ENCODE measurements at regions not wholly inside any gene's neighbourhood (a gene's known extent, or its start where the extent isn't known, plus 50 kb on each side); places are given as distances from the start of the nearest gene placed in this dataset.

GRCh38 chr2:237222601-237223041 is 136.9 kb downstream of the COPS8 start:
- DNase-seq, result no peak
- Mint-ChIP-seq H3K36me3 (ENCODE audit: low read depth) (no peaks in the 10 kb centered on the region), H3K9me3 (no peaks in the 10 kb centered on the region), H3K4me3 (no peak overlapping the region), H3K27me3 (peaks cover 24% of the 10 kb centered on the region), H3K27ac (no peak overlapping the region), H3K4me1 (peaks cover 9% of the 10 kb centered on the region)
- intact Hi-C loops (cut with micrococcal nuclease), result no loop called here

DNA sequence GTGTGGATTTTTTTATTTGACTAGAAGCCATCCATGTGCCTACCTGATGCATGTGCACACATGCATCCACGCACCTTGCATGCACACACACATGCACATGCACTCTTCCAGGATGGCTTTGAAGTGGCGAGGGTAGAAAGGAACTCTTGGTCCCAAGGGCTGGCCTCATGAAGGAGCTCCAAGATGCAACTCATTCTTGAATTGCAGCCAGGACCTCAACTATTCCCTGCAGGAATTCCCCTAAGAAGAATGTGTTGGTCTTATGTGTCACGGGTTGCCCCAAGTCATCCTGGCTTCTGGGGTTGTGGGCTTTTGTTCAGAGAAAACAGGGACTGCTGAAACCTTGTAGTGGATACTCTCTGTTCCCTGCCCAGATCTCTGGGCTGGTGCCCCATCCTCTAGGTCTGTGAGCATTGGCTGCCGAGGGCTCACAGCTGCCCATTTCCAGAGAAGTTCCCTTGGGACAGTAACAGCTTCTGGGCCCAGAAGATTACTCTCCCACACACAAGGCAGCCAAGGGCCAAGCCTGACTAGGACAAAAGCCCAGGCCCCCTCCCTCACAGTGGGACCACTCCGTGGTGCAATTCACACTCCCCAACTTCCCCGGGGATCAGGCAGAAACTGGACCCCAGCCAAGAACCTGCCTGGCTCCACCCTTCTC is 137.6 kb downstream of the COPS8 start:
- no peak for DNase-seq
- peaks cover 26% of the 10 kb centered on the region for H3K27me3 Mint-ChIP-seq
- H3K4me3 Mint-ChIP-seq, result no peak overlapping the region
- intact Hi-C loops (cut with micrococcal nuclease), result no loop called here
- H3K36me3 Mint-ChIP-seq (ENCODE audit: low read depth), result no peaks in the 10 kb centered on the region
- peaks cover 15% of the 10 kb centered on the region for H3K4me1 Mint-ChIP-seq
- no peaks in the 10 kb centered on the region for H3K9me3 Mint-ChIP-seq
- no peak overlapping the region for H3K27ac Mint-ChIP-seq

DNA sequence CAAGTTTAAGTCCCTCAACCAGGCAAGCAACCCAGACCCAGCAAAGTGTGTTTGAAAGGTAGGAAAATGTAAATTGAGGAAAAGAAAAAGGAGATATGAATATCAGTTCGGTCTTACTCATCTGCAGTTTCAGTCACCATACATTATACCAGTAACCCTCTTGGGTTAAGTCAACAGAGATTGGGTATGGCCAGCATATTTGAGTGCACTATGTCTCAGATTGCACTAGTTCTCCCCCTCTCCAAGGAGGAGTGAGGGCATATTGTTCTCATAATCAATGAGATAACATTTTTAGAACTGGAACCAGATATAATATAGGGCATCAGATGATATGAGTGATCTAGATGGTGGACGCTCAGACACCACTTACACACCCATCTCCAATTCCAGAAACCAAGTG is 141.5 kb downstream of the COPS8 start:
- Mint-ChIP-seq H3K4me3 (no peak overlapping the region), H3K4me1 (peaks cover 15% of the 10 kb centered on the region), H3K27ac (no peak overlapping the region), H3K27me3 (peaks cover 19% of the 10 kb centered on the region), H3K36me3 (ENCODE audit: low read depth) (no peaks in the 10 kb centered on the region), H3K9me3 (peaks cover 1% of the 10 kb centered on the region)
- intact Hi-C loops (cut with micrococcal nuclease), result loop anchor here (5.0 kb wide), 1 partner anchor 70 kb away; no protein-coding TSS in a partner anchor
- no peak for DNase-seq

DNA sequence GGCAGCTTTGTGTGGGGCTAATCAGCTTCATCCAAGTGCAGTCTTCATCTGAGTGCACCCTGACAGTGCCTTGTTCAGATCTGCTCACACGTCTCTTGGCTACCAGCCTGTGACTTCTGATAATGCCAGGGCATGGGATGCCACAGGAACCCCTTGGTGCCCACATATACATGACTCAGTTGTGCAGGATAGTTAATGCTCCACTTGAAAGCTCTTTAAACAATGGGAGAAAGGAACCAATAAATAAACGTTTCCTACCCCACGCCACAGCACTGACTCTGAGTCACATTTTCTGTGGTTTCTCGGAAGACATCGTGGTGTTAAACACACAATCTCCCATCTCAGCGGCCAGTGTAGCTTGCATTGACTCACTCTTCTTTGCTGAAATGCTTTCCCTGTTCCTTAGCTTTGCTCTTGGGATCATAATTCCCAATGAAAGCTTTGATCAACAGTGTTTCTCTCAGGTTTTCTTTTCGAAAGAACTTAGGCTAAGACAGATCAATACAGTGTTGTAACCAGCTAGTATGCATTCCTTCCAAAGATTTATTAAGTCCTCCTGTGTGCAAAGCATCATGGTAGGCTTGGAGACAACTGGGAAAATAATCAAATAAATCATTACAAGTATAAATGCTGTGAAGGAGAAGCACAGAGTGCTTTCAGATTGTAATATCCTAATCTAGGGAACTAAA is 142.0 kb downstream of the COPS8 start:
- H3K9me3 Mint-ChIP-seq, result peaks cover 4% of the 10 kb centered on the region
- peak; percentile 59 for DNase-seq
- H3K4me3 Mint-ChIP-seq, result no peak overlapping the region
- H3K27me3 Mint-ChIP-seq, result peaks cover 20% of the 10 kb centered on the region
- H3K36me3 Mint-ChIP-seq (ENCODE audit: low read depth), result no peaks in the 10 kb centered on the region
- peak overlapping the region; percentile 45 for H3K27ac Mint-ChIP-seq
- H3K4me1 Mint-ChIP-seq, result peaks cover 15% of the 10 kb centered on the region
- intact Hi-C loops (cut with micrococcal nuclease), result loop anchor here (5.0 kb wide), 1 partner anchor 70 kb away; no protein-coding TSS in a partner anchor

- peaks cover 15% of the 10 kb centered on the region for H3K4me1 Mint-ChIP-seq
- intact Hi-C loops (cut with micrococcal nuclease), result loop anchor here (5.0 kb wide), 1 partner anchor 71 kb away; no protein-coding TSS in a partner anchor
- H3K36me3 Mint-ChIP-seq (ENCODE audit: low read depth), result no peaks in the 10 kb centered on the region
- H3K9me3 Mint-ChIP-seq, result peaks cover 4% of the 10 kb centered on the region
- no peak overlapping the region for H3K27ac Mint-ChIP-seq
- no peak for DNase-seq
- H3K4me3 Mint-ChIP-seq, result no peak overlapping the region
- H3K27me3 Mint-ChIP-seq, result peaks cover 19% of the 10 kb centered on the region
Measured at GRCh38 chr2:237228281-237228625, 142.6 kb downstream of the COPS8 start.

GRCh38 chr2:237229905-237230304 is 144.2 kb downstream of the COPS8 start:
- intact Hi-C loops (cut with micrococcal nuclease), result loop anchor here (5.0 kb wide), 1 partner anchor 73 kb away; no protein-coding TSS in a partner anchor
- no peak overlapping the region for H3K4me3 Mint-ChIP-seq
- H3K36me3 Mint-ChIP-seq (ENCODE audit: low read depth), result no peaks in the 10 kb centered on the region
- no peak for DNase-seq
- H3K4me1 Mint-ChIP-seq, result peaks cover 15% of the 10 kb centered on the region
- peaks cover 4% of the 10 kb centered on the region for H3K9me3 Mint-ChIP-seq
- H3K27me3 Mint-ChIP-seq, result peaks cover 17% of the 10 kb centered on the region
- no peak overlapping the region for H3K27ac Mint-ChIP-seq

GRCh38 chr2:237230355-237230754 is 144.7 kb downstream of the COPS8 start:
- Mint-ChIP-seq H3K9me3 (peaks cover 4% of the 10 kb centered on the region), H3K27ac (no peak overlapping the region), H3K4me3 (no peak overlapping the region), H3K36me3 (ENCODE audit: low read depth) (no peaks in the 10 kb centered on the region), H3K4me1 (peaks cover 15% of the 10 kb centered on the region), H3K27me3 (peaks cover 17% of the 10 kb centered on the region)
- no peak for DNase-seq
- intact Hi-C loops (cut with micrococcal nuclease), result no loop called here

GRCh38 chr2:237231593-237231992 is 145.9 kb downstream of the COPS8 start:
- Mint-ChIP-seq H3K36me3 (ENCODE audit: low read depth) (no peaks in the 10 kb centered on the region), H3K27me3 (peaks cover 14% of the 10 kb centered on the region)

GRCh38 chr2:237232166-237232565 is 146.5 kb downstream of the COPS8 start:
- DNase-seq, result no peak
- H3K4me1 Mint-ChIP-seq, result peaks cover 17% of the 10 kb centered on the region
- H3K36me3 Mint-ChIP-seq (ENCODE audit: low read depth), result no peaks in the 10 kb centered on the region
- H3K9me3 Mint-ChIP-seq, result peaks cover 4% of the 10 kb centered on the region
- no peak overlapping the region for H3K27ac Mint-ChIP-seq
- H3K4me3 Mint-ChIP-seq, result no peak overlapping the region
- intact Hi-C loops (cut with micrococcal nuclease), result no loop called here
- H3K27me3 Mint-ChIP-seq, result peaks cover 14% of the 10 kb centered on the region

More at GRCh38 chr2:237231593-237231992, 145.9 kb downstream of the COPS8 start:
- Mint-ChIP-seq H3K4me1 (peaks cover 19% of the 10 kb centered on the region), H3K4me3 (no peak overlapping the region), H3K27ac (no peak overlapping the region), H3K9me3 (peaks cover 4% of the 10 kb centered on the region)
- intact Hi-C loops (cut with micrococcal nuclease), result no loop called here
- no peak for DNase-seq

DNA sequence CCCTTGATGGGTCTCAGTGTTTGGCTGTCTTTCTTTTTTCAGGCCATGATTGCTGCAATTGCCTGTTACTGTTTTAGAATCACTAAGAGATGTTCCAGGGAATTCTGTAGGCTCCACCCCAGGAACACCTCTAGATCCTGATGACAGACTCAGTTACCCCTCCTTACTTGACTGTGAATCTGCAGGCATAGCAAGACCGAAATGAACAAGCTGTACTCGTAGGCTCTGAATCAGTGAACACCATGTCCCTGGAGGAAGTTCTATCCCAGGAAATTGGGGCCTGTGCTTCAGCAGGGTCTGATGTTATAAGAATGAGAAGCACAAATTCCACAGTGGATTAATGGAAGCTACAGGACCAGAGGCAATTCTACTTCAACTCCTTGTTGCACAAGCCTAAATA is 148.6 kb downstream of the COPS8 start:
- Mint-ChIP-seq H3K27ac (no peak overlapping the region), H3K27me3 (peaks cover 9% of the 10 kb centered on the region), H3K36me3 (ENCODE audit: low read depth) (no peaks in the 10 kb centered on the region), H3K9me3 (peaks cover 4% of the 10 kb centered on the region), H3K4me1 (peaks cover 6% of the 10 kb centered on the region), H3K4me3 (no peak overlapping the region)
- intact Hi-C loops (cut with micrococcal nuclease), result no loop called here
- DNase-seq, result no peak

GRCh38 chr2:237235383-237236095 is 149.8 kb downstream of the COPS8 start:
- Mint-ChIP-seq H3K4me3 (no peak overlapping the region), H3K27me3 (peaks cover 6% of the 10 kb centered on the region), H3K9me3 (peaks cover 4% of the 10 kb centered on the region), H3K4me1 (peaks cover 6% of the 10 kb centered on the region), H3K36me3 (ENCODE audit: low read depth) (no peaks in the 10 kb centered on the region), H3K27ac (no peak overlapping the region)
- intact Hi-C loops (cut with micrococcal nuclease), result no loop called here
- DNase-seq, result no peak

DNA sequence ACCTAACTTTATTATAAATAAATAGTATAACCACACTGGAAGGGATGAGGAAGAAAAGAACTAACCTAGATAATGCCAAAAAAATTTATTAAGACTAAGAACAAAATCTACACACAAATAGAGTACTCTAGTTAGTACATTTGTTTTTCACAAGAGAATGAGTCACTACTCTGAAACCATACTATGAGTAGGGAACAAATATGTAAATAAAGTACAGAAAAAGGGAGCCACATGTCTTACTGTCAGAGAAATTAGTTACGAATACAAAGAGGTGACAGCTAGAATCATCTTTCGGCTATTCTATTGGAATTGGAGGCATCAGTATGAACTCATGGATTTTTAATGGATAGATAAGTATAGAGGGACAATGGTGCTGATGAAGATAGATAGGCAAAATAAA is 150.5 kb downstream of the COPS8 start:
- H3K9me3 Mint-ChIP-seq, result peaks cover 8% of the 10 kb centered on the region
- intact Hi-C loops (cut with micrococcal nuclease), result no loop called here
- H3K36me3 Mint-ChIP-seq (ENCODE audit: low read depth), result no peaks in the 10 kb centered on the region
- peaks cover 6% of the 10 kb centered on the region for H3K4me1 Mint-ChIP-seq
- peaks cover 6% of the 10 kb centered on the region for H3K27me3 Mint-ChIP-seq
- no peak overlapping the region for H3K27ac Mint-ChIP-seq
- DNase-seq, result no peak
- H3K4me3 Mint-ChIP-seq, result no peak overlapping the region

GRCh38 chr2:237238249-237238648 is 152.6 kb downstream of the COPS8 start:
- no peak for DNase-seq
- Mint-ChIP-seq H3K9me3 (peaks cover 15% of the 10 kb centered on the region), H3K27me3 (peaks cover under 1% of the 10 kb centered on the region), H3K36me3 (ENCODE audit: low read depth) (no peaks in the 10 kb centered on the region), H3K27ac (no peak overlapping the region), H3K4me3 (no peak overlapping the region), H3K4me1 (peaks cover 6% of the 10 kb centered on the region)
- intact Hi-C loops (cut with micrococcal nuclease), result no loop called here

DNA sequence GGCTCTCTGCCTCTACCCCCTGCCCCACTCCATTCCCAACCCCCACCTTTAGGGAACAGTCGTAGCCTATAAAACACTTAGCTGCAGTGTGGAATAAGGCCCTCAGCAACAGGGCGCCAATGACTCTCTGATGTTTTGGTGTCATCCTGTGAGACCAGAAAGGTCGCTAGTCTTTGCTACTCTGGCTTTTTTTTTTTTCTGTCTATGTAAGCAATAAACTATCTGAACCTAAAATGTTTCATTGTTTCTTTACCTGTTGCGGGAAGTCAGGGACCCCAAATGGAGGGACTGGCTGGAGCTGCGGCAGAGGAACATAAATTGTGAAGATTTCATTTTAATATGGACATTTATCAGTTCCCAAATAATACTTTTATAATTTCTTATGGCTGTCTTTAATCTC is 154.6 kb downstream of the COPS8 start:
- peaks cover 5% of the 10 kb centered on the region for H3K27me3 Mint-ChIP-seq
- H3K36me3 Mint-ChIP-seq (ENCODE audit: low read depth), result no peaks in the 10 kb centered on the region
- no peak for DNase-seq
- no peak overlapping the region for H3K27ac Mint-ChIP-seq
- H3K9me3 Mint-ChIP-seq, result peaks cover 18% of the 10 kb centered on the region
- H3K4me1 Mint-ChIP-seq, result peaks cover 6% of the 10 kb centered on the region
- intact Hi-C loops (cut with micrococcal nuclease), result no loop called here
- H3K4me3 Mint-ChIP-seq, result no peak overlapping the region
